ENCODE measurements at regions not wholly inside any gene's neighbourhood (a gene's known extent, or its start where the extent isn't known, plus 50 kb on each side); places are given as distances from the start of the nearest gene placed in this dataset.
A peak's percentile ranks its signal among the peaks of the same experiment; 100 is the strongest.
"Not testable (repeated sequence)": the region's sequence is repeated elsewhere in the genome, so short reads cannot be mapped to it uniquely, and the experiment has no call there.

DNA sequence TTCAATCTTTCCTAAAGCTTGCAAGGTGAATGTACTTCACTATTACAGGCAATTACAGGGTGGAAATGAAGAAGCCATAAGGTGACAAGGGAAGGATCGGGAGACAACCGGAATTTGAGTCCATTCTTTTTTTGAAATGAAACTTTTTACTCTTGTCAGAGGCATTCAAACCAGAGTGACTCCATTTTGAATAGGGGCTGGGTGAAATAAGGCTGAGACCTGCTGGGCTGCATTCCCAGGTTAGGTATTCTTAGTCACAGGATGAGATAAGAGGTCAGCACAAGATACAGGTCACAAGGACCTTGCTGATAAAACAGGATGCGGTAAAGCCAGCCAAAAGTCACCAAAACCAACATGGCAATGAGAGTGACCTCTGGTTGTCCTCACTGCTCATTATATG is 363.3 kb downstream of the TYW1 start:
- DNase-seq (ENCODE audit: low spot score) = no peak

DNA sequence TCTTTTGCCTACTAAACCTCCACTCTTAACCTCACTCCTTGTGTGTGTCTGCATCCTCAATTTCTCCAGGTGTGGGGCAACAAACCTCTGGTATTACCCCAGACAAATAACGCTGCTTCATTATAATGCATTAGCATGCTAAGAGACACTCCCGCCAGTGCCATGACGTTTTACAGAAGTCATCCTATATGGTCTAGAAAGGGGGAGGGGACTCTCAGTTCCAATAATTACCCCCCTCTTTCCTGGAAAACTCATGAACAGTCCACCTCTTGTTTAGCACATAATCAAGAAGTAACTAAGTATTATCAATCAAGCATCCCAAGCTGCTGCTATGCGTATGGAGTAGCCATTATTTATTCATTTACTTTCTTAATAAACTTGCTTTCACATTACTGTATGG is 364.5 kb downstream of the TYW1 start:
- DNase-seq (ENCODE audit: low spot score) = no peak

DNA sequence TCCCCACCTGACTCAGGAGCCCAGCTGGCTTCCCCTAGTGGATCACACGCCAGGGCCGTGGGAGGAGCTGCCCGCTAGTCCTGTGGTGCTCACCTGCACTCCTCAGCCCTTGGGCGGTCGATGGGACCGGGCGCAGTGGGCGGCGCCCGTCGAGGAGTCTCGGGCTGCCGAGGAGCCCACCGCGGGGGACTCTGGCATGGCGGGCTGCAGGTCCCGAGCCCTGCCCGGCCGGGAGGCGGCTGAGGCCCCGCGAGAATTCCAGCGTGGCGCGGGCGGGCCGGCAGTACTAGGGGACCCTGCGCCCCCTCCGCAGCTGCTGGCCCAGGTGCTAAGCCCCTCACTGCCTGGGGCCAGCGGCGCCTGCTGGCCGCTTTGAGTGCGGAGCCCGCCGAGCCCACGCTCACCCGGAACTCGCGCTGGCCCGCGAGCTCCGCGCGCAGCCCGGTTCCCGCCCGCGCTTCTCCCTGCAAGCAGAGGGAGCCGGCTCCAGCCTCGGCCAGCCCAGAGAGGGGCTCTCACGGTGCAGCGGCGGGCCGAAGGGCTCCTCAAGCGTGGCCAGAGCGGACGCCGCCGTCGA is 367.9 kb downstream of the TYW1 start:
- no peak for DNase-seq (ENCODE audit: low spot score)

DNA sequence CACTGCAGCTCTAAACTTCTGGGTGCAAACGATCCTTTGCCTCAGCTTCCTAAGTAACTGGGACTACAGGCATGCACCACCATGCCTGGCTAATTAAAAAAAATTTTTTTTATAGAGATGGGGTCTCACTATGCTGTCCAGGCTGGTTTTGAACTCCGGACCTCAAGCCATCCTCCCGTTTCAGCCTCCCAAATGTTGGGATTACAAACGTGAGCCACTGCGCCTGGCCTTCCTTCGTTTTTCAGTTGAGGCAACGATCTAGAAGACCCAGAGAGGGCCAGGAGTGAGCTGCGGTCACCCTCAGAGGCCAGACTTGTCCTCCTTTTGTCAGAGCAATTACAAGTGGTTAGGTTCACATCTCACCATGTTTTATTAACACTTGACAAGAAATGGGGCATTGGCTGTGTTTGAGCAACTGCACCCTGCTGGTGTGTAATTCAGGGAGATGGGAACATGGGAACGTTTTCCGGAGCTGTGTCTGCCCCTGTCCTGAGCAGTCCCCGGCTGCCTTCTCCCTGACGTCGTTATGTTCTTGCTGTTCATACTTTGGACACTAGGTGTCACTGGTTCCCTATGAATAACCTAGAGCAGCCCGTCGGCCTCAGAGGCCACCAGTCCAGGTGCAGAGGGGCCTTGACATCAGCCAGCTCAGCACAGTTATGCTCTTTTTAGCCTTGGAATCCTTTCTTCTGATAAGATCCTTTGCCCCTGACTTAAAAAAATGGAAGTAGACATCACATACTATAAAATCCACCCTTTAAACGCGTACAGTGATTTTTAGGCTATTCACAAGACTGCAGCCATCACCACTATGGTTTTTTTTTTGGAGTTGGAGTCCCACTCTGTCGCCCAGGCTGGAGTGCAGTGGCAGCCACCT is 375.0 kb downstream of the TYW1 start:
- peak; percentile 83 for DNase-seq (ENCODE audit: low spot score)

DNA sequence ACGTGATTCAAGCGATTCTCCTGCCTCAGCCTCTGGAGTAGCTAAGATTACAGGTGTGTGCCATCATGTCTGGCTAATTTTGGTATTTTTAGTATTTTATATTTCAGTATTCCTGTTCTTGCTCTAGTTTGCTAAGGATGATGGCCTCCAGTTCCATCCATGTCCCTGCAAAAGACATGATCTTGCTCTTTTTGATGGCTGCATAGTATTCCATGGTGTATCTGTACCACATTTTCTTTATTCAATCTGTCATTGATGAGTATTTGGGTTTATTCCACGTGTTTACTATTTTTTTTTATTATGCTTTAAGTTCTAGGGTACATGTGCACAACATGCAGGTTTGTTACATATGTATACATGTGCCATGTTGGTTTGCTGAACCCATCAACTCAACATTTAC is 376.8 kb downstream of the TYW1 start:
- not testable (repeated sequence) for DNase-seq (ENCODE audit: low spot score)

DNA sequence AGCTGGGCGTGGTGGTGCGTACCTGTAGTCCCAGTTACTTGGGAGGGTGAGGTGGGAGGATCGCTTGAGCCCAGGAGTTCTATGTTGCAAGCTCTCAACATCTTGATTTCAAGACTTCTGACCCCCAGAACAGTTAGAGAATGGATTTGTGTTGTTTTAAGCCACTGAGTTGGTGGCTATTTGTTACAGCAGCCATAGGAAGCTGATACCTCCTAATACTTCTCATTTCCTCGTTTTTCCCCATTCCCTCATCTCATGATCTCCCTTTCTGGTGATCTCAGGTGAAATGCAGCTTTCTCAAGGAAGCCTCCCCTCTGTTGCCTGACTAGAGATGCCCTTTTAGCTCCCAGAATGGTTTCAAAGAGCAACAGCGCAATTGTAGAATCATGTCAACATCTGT is 378.8 kb downstream of the TYW1 start:
- DNase-seq (ENCODE audit: low spot score) = no peak

DNA sequence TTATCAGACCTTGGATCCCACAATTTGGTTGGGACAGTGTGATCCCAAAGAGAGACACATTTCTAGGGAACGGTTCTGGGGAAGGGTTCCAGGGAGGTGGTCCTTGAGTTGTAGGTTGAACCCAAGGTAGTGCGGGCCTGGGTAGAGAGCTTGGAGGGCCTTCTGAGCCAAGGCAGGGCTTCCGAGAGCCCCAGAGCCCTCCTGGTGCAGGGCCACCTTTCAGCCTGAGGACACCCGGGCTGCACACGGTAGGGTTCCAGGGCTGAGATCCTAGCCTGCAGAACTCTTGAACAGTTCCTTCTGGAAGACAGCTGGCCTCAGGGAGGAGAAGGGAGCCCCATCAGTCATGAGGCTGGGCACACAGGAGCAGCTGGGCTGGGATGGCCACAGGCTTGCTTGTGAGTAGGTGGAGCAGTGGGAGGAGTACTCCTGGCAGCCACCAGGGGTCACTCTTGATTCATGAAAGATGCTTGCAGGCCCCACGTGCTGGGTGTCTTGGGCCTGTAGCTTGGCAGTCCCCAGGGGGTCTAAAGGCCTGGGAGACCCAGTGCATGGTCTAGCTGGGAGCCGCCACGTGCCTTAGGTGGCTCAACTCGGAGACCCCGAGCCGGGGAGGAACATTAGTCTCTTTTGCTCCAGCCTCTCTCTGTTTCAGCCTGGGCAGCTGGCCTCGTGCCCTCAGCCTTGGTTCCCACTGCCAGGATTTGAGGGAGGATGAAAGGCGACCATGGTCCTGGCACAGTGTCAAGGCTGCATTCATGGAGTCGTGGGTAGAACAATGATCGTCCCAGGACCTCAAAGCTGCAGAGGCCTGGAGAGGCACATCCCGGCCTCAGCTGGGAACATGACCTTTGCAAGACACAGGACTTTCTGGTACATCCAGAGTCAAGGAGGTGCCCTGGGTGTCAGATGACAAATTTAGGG is 381.6 kb downstream of the TYW1 start:
- DNase-seq (ENCODE audit: low spot score) = peak; percentile 83

DNA sequence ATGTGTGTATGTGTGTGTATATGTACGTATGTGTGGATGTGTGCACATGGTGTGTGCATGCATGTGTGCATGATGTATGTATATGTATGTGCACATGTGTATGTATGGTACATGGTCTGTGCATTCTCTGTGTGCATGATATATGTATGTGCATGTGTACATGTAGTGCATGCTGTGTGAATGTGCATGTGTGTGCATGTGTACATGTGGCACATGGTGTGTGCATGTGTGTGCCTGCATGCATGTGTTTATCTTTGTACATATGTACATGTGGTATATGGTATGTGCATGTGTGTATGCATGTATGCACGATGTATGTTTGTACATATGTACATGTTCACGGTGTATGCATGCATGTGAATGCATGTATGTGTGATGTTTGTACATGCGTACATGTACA is 383.7 kb downstream of the TYW1 start:
- no peak for DNase-seq (ENCODE audit: low spot score)

DNA sequence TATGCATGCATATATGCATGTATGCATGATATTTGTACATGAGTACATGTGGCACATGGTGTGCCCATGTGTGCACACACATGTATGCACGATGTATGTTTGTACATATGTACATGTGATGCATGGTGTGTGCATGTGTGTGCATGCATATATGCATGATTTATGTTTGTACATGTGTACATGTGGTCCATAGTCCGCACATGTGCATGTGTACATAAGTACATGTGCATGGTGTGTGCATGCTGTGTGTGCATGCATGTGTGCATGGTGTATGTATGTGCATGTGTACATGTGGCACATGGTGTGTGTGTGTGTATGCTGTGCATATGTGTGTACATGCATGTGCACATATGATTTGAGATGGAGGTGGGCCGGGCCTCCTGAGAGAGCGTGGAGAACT is 384.2 kb downstream of the TYW1 start:
- no peak for DNase-seq (ENCODE audit: low spot score)

DNA sequence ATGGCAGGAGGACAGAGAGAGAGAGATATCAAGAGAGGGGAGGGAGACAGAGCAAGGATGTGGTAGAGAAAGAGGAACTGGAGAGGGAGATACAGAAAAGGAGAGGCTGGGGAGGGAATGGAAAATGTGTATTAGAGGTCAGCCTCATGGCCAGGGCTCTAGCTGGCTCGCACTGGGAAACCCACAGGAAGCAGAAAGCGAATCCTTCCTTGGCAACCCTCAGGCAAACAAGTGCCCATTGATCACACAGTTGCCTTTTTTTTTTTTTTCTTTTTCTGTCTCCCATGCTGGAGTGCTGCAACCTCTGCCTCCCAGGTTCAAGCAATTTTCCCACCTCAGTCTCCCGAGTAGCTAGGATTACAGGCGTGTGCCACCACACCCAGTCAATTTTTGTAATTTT is 391.2 kb downstream of the TYW1 start:
- DNase-seq (ENCODE audit: low spot score) = no peak

DNA sequence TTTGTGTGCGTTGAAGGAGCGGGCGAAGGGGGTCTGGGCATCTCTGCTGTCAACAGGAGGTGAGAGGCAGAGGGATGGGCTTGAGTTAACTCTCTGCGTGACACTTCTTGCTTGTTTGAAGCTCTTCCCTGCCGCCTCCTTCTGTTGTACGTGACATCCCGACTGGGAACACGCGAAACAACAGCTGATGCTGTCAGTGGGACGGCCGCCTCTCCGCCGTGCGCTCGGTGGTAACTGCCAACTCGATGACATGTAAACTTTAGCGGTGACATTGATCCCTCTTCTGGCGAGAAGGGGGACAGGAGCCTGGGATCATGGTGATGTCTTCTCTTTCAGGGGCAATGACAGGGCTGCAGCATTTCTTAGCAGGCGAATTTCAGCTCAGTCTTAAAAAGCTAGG is 394.5 kb downstream of the TYW1 start:
- DNase-seq (ENCODE audit: low spot score) = no peak

DNA sequence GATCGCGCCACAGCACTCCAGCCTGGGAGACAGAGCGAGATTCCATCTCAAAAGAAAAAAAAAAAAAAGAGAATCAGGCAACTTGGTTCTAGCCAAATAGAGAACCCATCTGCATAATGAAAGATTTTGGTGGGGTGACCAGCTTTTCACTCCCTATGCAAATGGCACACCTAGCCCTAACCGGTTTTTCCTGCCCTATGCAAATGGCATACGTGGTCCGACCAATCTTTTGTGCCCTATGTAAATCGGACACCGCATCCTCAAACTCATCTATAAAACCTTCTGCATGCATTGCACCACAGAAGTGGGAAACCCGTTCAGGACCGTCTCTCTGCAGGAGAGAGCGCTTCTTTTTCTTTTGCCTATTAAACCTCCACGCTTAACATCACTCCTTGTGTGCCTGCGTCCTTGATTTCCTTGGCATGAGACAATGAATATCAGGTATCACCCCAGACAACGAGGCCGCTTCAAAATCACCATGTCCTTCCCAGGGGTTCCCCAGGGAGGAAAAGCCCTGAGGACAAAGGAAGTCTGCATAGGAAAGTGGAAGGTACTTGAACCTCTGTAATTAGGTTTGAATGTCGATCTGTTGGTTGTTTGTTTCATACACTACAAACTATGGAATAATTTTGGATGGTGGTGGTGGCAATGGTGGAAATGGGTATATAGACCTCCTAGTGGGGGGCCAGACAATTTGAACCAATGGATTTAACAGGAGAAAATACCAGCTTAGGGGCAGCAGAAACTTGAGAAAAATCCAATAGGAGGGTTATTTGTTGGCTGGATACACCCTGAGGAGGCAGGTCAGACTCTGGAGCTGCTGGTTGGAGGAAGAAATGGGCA is 396.2 kb downstream of the TYW1 start:
- no peak for DNase-seq (ENCODE audit: low spot score)

DNA sequence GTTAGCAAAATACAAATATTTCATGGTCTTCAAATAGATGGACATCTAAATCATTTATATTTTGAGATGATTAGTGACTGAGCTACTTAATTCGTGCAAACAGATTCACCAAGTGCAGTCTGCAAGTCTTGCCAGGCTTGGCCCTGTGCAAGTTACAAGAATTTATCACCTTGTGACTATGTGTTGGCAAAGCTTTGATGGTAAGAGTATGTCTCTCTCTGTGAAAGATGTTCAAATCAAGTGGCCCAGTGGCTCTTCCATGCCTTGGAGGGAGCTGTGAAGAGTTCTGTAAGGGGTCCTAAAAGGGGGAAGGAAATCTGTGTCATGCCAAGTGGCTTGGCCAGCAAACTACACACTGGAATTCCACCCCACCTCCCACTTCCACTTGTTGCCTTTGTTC is 397.3 kb downstream of the TYW1 start:
- no peak for DNase-seq (ENCODE audit: low spot score)

DNA sequence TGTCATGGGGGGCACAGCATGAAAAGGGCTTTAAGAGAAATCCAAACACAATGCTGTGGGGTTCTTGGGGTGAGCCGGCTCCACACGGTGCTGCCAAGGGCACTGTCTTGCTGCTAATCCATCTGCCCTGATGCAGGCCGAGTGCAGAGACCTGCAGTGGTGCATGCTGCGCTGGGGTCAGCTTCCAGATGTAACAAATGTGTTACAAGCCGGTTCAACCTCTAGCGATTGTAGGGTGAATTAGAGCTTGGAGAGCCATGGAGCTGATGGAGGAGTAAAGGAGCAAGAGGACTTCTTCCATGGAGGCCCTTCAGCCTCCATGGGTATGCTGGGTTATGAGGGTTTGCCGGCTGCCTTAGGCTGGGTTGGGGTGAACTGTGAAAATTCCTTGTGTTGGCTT is 402.3 kb downstream of the TYW1 start:
- DNase-seq (ENCODE audit: low spot score) = no peak

DNA sequence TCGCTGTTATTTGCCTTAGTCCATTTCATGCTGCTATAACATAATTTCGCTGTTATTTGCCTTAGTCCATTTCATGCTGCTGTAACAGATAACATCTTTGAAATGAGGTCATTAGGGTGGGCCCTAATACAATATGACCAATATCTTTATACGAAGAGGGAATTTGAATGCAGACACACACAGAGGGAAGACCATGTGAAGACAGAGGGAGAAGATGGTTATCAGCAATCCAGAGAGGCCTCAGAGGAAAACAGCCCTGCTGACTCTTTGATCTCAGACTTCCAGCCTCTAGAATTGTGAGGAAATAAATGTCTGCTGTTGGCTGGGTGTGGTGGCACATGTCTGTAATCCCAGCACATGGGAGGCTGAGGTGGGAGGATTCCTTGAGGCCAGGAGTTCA is 404.9 kb downstream of the TYW1 start:
- no peak for DNase-seq (ENCODE audit: low spot score)

DNA sequence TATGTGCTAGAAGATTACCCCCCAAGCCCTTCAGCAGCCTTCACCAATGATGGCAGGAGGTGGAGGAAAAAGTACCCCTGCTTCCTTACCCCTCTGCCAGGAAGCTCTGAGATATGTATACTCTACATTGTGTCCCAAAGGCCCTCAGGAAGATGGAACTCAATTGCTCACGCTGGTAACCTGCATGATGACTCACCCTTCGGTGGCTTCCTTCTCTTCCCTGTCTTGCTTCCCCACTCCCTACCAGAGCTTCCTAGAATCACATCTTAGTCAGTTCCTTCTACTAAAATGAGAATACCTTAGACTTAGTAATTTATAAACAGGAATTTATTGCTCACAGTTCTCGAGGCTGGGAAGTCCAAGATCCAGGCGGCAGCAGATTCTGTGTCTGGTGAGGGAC is 405.6 kb downstream of the TYW1 start:
- DNase-seq (ENCODE audit: low spot score) = no peak

DNA sequence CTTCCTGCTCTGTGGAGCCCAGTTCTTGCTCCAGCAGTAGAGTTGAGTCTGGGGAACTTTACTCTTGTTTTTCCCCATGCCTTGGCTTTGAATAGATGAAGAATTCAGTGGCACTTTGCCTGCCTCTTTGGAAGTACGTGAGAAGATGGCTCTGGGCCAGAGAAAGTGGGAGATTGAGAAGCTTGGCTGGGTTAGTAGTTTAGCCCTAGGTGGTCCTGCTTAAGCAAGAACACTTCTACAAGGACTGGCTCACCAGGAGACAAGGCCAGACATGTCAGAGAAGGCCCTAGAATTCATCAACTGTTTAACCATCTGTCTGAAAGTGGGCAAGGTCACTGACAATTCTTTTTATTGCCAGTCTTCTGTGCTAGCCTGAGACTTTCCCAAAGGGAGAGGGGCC is 410.3 kb downstream of the TYW1 start:
- no peak for DNase-seq (ENCODE audit: low spot score)

DNA sequence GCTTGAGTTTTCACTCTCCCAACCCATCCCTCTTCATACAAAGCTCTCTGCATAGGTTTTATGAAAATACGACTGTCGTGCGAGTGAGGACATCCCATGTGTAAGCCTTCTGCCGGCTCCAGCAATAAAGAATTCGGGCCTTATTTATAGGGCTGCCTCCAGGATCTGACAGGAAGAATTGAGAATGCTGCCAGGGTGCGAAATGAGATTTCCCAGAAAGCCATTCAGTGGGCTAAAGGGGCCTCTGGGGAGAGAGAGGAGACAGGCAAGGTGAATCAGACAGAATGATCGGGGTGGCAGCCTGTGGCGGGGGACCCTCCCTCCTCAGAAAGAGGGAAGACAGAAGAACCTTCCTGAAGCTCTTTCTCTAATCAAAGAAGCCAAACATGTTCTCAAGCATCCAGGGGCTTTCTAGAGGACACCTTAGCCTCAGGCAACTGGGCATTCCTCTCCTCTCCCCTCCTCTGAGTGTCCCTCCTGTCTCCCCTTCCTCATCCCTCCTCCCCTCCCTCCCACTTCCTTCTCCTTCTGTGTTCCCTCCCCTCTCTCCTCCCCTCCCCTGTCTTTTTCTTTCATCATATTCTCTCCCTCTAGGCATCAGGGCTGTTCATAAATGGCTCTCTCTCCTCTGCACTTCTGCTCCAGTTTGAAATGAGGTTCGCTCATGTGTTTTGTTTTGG is 410.9 kb downstream of the TYW1 start:
- DNase-seq (ENCODE audit: low spot score) = no peak

DNA sequence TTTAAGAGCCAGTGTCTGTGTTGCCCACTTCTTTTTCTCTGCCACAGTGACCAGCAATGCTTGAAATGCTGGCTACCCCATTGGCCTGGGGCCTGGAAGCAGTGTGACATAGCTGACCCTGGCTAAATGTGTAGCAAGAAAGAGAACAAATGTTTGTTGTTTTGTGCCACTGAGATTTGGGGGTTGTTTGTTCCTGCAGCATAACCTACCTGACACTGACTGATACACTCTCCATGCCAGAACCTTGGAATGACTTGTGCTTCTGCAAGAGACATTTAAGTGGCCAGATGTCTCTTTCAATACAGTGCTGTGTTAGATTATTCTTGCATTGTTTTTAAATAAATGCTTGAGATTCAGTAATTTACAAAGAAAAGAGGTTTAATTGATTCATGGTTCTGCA is 411.5 kb downstream of the TYW1 start:
- DNase-seq (ENCODE audit: low spot score) = no peak

DNA sequence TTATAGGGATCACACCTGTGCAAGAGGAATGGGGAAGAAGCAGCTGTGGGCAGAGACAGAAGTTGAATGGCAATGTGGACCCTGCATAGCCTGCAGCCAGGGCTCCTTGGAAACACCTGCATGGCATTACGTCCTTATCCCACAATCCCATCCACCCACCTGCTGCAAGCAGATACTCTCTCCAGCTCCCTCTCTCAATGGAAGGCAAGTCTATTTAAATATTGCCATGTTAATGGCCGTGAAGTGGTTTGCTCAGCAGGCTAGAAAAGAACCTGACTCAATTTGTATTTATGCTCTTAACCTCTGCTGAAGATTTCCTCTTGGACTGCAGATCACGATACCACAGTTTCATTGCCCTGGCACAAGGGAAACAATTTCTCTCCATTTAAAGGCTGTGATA is 417.0 kb downstream of the TYW1 start:
- no peak for DNase-seq (ENCODE audit: low spot score)

DNA sequence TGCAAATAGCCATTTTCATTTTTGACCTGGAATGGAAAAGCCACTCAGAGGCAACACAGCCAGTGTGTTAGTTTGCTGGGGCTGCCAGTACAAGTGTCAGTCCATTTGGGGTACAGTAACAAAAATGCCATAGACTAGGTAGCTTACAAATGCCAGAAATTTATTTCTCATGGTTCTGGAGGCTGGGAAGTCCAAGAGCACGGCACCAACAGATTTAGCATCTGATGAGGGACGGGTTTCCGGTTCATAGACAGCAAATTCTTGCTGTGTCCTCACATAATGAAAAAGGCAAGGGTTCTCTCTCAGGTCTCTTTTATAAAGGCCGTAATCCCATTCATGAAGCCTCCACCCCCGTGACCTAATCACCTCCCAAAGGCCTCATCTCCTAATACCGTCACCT is 418.2 kb downstream of the TYW1 start:
- no peak for DNase-seq (ENCODE audit: low spot score)
